GM23338 (cell line): ENCODE measurements at regions not wholly inside any gene's neighbourhood (a gene's known extent, or its start where the extent isn't known, plus 50 kb on each side); places are given as distances from the start of the nearest gene placed in this dataset.

Experiments
- CREB1 ChIP-seq: fragments of 250-450 bp; sonication (Bioruptor Pico); IDR thresholded peaks from 2 replicates; pipeline ENCODE4 v1.5.0; 2020; ENCODE audit warnings: low read depth, mild to moderate bottlenecking, moderate library complexity
- CTCF ChIP-seq, 2 experiments: fragments of 200-600 bp in 1 of 2; sonication (generic) in 1 of 2; conservative IDR thresholded peaks; 2 replicates each; pipeline versions ENCODE4 v1.5.1 to v1.6.1; 2016 to 2017; ENCODE audit warnings: antibody characterized with exemption in 2 of 2, low read depth in 2 of 2, mild to moderate bottlenecking in 2 of 2, moderate library complexity in 1 of 2
- EZH2 ChIP-seq: fragments of 200-600 bp; sonication (generic); IDR thresholded peaks from one replicate; pipeline ENCODE4 v1.8.0; 2017; ENCODE audit warnings: antibody characterized with exemption, mild to moderate bottlenecking, low read depth; ENCODE audit not compliant: unreplicated experiment
- EZH2phosphoT487 ChIP-seq: fragments of 200-600 bp; sonication (generic); IDR thresholded peaks from one replicate; pipeline ENCODE4 v1.8.1; 2018; ENCODE audit warnings: antibody characterized with exemption; ENCODE audit not compliant: unreplicated experiment
- NANOG ChIP-seq: IDR thresholded peaks from 2 replicates; pipeline ENCODE4 v1.6.1; 2016; ENCODE audit warnings: antibody characterized with exemption, borderline replicate concordance
- POLR2AphosphoS5 ChIP-seq: IDR thresholded peaks from 2 replicates; pipeline ENCODE4 v1.6.1; 2016; ENCODE audit warnings: antibody characterized with exemption, low read depth
- TF ChIP-seq, protein P1 (sequence below): IDR thresholded peaks from one replicate; pipeline ENCODE4 v1.6.1; 2018; ENCODE audit warnings: antibody characterized with exemption; ENCODE audit not compliant: unreplicated experiment

DNA sequence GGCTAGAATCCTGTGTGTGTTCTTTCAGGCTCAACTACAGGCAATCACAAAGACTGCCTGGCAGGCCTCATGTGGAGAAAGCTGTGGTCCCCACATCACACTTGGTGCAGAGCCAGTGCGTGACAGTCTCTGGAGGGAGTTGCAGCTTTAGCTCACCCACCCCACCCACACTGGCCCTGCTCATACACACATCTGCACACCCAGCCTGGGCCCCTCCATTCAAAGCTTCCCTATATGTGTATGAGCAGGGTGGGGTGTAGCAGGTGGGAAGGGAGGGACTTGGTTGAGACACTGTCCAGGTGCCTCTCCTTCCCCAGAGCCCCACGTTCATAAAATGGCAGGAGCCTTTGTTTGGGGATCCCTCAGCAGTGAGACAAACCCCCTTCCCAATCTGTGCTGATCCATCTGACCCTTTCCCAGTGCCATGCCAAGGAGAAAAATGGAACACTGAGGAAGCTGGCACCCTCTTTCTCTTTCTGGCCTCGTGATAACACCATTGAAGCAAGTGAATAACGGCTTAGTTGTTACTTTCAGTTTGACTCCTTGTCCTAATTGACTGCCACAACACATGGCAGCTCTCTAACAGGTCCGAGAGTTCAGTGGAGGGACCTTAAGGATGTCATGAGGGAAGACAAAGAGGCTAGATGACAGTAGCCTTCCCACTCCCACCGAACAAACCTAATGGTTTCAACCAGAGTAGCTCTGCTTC, 53.8 kb upstream of the NRSN1 start:
- TF ChIP-seq CTCF (conservative IDR thresholded peaks at IDR 0.05; ENCODE audit: low read depth in 2 of 2) (no peak), CREB1 (CRISPR knock-in tag) (no peak), EZH2 (no peak), EZH2phosphoT487 (no peak), POLR2AphosphoS5 (no peak), NANOG (no peak)
- TF ChIP-seq, protein P1, sequence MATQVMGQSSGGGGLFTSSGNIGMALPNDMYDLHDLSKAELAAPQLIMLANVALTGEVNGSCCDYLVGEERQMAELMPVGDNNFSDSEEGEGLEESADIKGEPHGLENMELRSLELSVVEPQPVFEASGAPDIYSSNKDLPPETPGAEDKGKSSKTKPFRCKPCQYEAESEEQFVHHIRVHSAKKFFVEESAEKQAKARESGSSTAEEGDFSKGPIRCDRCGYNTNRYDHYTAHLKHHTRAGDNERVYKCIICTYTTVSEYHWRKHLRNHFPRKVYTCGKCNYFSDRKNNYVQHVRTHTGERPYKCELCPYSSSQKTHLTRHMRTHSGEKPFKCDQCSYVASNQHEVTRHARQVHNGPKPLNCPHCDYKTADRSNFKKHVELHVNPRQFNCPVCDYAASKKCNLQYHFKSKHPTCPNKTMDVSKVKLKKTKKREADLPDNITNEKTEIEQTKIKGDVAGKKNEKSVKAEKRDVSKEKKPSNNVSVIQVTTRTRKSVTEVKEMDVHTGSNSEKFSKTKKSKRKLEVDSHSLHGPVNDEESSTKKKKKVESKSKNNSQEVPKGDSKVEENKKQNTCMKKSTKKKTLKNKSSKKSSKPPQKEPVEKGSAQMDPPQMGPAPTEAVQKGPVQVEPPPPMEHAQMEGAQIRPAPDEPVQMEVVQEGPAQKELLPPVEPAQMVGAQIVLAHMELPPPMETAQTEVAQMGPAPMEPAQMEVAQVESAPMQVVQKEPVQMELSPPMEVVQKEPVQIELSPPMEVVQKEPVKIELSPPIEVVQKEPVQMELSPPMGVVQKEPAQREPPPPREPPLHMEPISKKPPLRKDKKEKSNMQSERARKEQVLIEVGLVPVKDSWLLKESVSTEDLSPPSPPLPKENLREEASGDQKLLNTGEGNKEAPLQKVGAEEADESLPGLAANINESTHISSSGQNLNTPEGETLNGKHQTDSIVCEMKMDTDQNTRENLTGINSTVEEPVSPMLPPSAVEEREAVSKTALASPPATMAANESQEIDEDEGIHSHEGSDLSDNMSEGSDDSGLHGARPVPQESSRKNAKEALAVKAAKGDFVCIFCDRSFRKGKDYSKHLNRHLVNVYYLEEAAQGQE = no peak
